BE2C (cell line): ENCODE measurements at regions not wholly inside any gene's neighbourhood (a gene's known extent, or its start where the extent isn't known, plus 50 kb on each side); places are given as distances from the start of the nearest gene placed in this dataset.

Experiments
- DNase-seq: peaks from one replicate; pipeline ENCODE4 v3.0.0-alpha.2; 2020
- H3K27me3 ChIP-seq: fragments of 250-450 bp; sonication (Bioruptor Pico); 2 replicates; pipeline ENCODE4 v1.5.1; 2020; ENCODE audit warnings: mild to moderate bottlenecking
- H3K36me3 ChIP-seq: fragments of 250-450 bp; sonication (Bioruptor Pico); 2 replicates; pipeline ENCODE4 v1.5.1; 2020; ENCODE audit warnings: mild to moderate bottlenecking
- H3K4me1 ChIP-seq: fragments of 250-450 bp; sonication (Bioruptor Pico); 2 replicates; pipeline ENCODE4 v1.5.1; 2020
- H3K4me3 ChIP-seq: 2 replicates; pipeline ENCODE4 v1.5.1; 2011; ENCODE audit warnings: low read depth, low read length
- H3K9me3 ChIP-seq: fragments of 250-450 bp; sonication (Bioruptor Pico); 2 replicates; pipeline ENCODE4 v1.5.1; 2020
- CTCF ChIP-seq: IDR thresholded peaks from 2 replicates; pipeline ENCODE4 v1.5.1; 2012; ENCODE audit warnings: mild to moderate bottlenecking, low read depth, low read length

GRCh38 chr12:31860401-31860800 lies 98.8 kb upstream of the RESF1 start:
- Histone ChIP-seq H3K27me3 (peaks cover 3% of the 10 kb centered on the region; the same call in 1 of the 2 replicates), H3K9me3 (no peaks in the 10 kb centered on the region), H3K4me1 (no peaks in the 10 kb centered on the region), H3K4me3 (no peak overlapping the region), H3K36me3 (no peaks in the 10 kb centered on the region)
- no peak for DNase-seq
- no peak for TF ChIP-seq CTCF

GRCh38 chr12:31859232-31859977 lies 99.8 kb upstream of the RESF1 start:
- no peaks in the 10 kb centered on the region for H3K36me3 ChIP-seq
- H3K27me3 ChIP-seq = peaks cover 3% of the 10 kb centered on the region; the same call in 1 of the 2 replicates
- no peak for TF ChIP-seq CTCF
- no peaks in the 10 kb centered on the region for H3K4me1 ChIP-seq
- no peak overlapping the region for H3K4me3 ChIP-seq
- H3K9me3 ChIP-seq = no peaks in the 10 kb centered on the region
- DNase-seq = no peak

- TF ChIP-seq CTCF = no peak
- DNase-seq = no peak
- H3K9me3 ChIP-seq = no peaks in the 10 kb centered on the region
- H3K36me3 ChIP-seq = no peaks in the 10 kb centered on the region
- no peak overlapping the region for H3K4me3 ChIP-seq
- no peaks in the 10 kb centered on the region for H3K4me1 ChIP-seq
- H3K27me3 ChIP-seq = peaks cover 3% of the 10 kb centered on the region; the same call in 1 of the 2 replicates
Measured at GRCh38 chr12:31855427-31855826, 103.8 kb upstream of the RESF1 start.

- H3K27me3 ChIP-seq = no peaks in the 10 kb centered on the region
- no peaks in the 10 kb centered on the region for H3K36me3 ChIP-seq
- no peaks in the 10 kb centered on the region for H3K9me3 ChIP-seq
- TF ChIP-seq CTCF = no peak
- no peaks in the 10 kb centered on the region for H3K4me1 ChIP-seq
- H3K4me3 ChIP-seq = no peak overlapping the region
- DNase-seq = no peak
Measured at GRCh38 chr12:31853977-31854376, 105.2 kb upstream of the RESF1 start.

GRCh38 chr12:31853520-31853919 lies 105.7 kb upstream of the RESF1 start:
- H3K4me1 ChIP-seq = no peaks in the 10 kb centered on the region
- no peak for DNase-seq
- H3K9me3 ChIP-seq = no peaks in the 10 kb centered on the region
- no peak overlapping the region for H3K4me3 ChIP-seq
- no peaks in the 10 kb centered on the region for H3K36me3 ChIP-seq
- H3K27me3 ChIP-seq = no peaks in the 10 kb centered on the region
- TF ChIP-seq CTCF = no peak

- no peak for TF ChIP-seq CTCF
- DNase-seq = no peak
- no peak overlapping the region for H3K4me3 ChIP-seq
- no peaks in the 10 kb centered on the region for H3K27me3 ChIP-seq
- no peaks in the 10 kb centered on the region for H3K4me1 ChIP-seq
- H3K9me3 ChIP-seq = no peaks in the 10 kb centered on the region
- H3K36me3 ChIP-seq = no peaks in the 10 kb centered on the region
Measured at GRCh38 chr12:31850268-31850667, 108.9 kb upstream of the RESF1 start.
